Endothelial cell (in vitro differentiated cells): ENCODE measurements at regions not wholly inside any gene's neighbourhood (a gene's known extent, or its start where the extent isn't known, plus 50 kb on each side); places are given as distances from the start of the nearest gene placed in this dataset.

Experiments used
- DNase-seq: peaks from one replicate; pipeline ENCODE4 v3.0.0; 2021; ENCODE audit warnings: low spot score
- H3K27ac Mint-ChIP-seq: one replicate; pipeline ENCODE4 v1.8.0; 2021; ENCODE audit warnings: mixed read lengths, inconsistent platforms; ENCODE audit not compliant: unreplicated experiment
- H3K27me3 Mint-ChIP-seq: one replicate; pipeline ENCODE4 v1.8.0; 2021; ENCODE audit warnings: mild to moderate bottlenecking, moderate library complexity, mixed read lengths, inconsistent platforms; ENCODE audit not compliant: unreplicated experiment
- H3K36me3 Mint-ChIP-seq: one replicate; pipeline ENCODE4 v1.8.0; 2021; ENCODE audit warnings: mild to moderate bottlenecking, low read depth, mixed read lengths, inconsistent platforms; ENCODE audit not compliant: unreplicated experiment
- H3K4me1 Mint-ChIP-seq: one replicate; pipeline ENCODE4 v1.8.0; 2021; ENCODE audit warnings: mild to moderate bottlenecking, mixed read lengths, inconsistent platforms; ENCODE audit not compliant: unreplicated experiment
- H3K4me3 Mint-ChIP-seq: one replicate; pipeline ENCODE4 v1.8.0; 2021; ENCODE audit warnings: mild to moderate bottlenecking, mixed read lengths, inconsistent platforms; ENCODE audit not compliant: unreplicated experiment
- H3K9me3 Mint-ChIP-seq: one replicate; pipeline ENCODE4 v1.8.0; 2021; ENCODE audit warnings: mixed read lengths, inconsistent platforms; ENCODE audit not compliant: unreplicated experiment
- TF ChIP-seq, protein P1 (sequence below): fragments of 200-600 bp; sonication (generic); IDR thresholded peaks from one replicate; pipeline ENCODE4 v1.5.0; 2021; ENCODE audit warnings: antibody characterized with exemption; ENCODE audit not compliant: unreplicated experiment

DNA sequence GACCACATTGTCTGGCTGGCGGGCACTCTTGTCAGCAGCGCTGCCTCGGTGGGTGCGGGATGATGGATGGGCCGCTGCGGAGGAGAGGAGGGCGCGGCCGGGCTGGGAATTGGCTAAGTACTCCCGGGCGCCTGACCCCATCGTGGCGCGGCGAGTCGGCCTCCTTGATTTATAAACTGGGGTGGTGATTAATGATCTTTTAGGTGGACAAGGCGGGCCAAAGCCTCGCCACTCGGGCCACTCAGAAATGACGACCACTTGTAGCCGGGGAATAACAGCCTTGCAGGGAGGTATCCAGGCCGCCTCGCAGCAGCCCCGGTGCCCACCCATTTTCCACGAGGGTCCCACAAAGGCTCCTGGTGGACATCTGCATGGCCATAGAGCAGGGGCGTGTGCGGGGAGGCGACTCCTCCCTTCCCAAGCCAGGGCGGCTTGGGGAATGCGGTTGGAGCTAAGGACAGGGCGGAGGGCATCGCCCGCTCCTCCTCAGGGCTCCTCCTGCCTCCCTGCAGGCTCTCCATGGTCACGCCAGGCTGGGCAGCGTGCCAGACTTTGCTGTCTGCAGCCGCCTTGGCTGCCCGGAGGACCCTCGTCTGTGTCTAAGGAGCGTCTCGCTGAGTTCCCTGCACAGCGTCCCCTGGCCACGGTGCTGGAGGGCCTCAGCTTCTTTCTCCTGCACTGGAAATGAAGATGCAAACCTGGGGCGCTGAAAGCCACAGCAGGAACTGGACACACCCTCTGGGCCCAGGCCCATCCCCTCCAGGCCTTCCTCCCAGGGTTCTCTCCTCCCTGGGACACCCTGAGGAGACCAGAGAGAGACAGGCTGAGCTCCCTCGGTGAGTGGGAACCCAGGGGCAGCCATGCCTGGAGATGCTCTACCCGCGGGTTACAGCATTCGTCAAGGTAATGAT lies 287.4 kb upstream of the IRX4 start:
- Mint-ChIP-seq H3K9me3 (peaks cover 4% of the 10 kb centered on the region), H3K27me3 (no peaks in the 10 kb centered on the region), H3K27ac (no peak overlapping the region), H3K4me3 (no peak overlapping the region), H3K36me3 (no peaks in the 10 kb centered on the region), H3K4me1 (no peaks in the 10 kb centered on the region)
- no peak for DNase-seq
- TF ChIP-seq, protein P1, sequence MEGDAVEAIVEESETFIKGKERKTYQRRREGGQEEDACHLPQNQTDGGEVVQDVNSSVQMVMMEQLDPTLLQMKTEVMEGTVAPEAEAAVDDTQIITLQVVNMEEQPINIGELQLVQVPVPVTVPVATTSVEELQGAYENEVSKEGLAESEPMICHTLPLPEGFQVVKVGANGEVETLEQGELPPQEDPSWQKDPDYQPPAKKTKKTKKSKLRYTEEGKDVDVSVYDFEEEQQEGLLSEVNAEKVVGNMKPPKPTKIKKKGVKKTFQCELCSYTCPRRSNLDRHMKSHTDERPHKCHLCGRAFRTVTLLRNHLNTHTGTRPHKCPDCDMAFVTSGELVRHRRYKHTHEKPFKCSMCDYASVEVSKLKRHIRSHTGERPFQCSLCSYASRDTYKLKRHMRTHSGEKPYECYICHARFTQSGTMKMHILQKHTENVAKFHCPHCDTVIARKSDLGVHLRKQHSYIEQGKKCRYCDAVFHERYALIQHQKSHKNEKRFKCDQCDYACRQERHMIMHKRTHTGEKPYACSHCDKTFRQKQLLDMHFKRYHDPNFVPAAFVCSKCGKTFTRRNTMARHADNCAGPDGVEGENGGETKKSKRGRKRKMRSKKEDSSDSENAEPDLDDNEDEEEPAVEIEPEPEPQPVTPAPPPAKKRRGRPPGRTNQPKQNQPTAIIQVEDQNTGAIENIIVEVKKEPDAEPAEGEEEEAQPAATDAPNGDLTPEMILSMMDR = no peak

DNA sequence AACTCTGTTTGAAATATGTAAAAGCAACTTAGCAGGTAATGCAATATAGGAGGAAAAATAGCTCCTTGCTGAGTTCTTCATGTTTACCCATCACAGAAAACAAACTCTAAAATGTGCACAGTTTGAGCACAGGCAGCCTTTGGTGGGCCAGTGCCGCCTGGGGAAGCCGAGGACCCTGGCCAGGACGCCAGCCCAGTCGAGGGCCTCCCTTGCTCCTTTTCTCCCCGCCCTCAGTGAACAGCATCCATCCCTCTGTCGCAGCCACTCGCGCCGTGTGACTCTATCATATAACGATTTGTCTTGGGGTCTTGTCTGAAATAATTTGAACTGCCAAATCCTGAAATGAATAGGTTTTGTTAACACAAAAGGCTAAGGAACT lies 286.7 kb upstream of the IRX4 start:
- TF ChIP-seq, protein P1 = no peak
- Mint-ChIP-seq H3K27ac (no peak overlapping the region), H3K27me3 (no peaks in the 10 kb centered on the region), H3K4me1 (no peaks in the 10 kb centered on the region), H3K4me3 (no peak overlapping the region), H3K9me3 (peaks cover 4% of the 10 kb centered on the region), H3K36me3 (no peaks in the 10 kb centered on the region)
- no peak for DNase-seq

DNA sequence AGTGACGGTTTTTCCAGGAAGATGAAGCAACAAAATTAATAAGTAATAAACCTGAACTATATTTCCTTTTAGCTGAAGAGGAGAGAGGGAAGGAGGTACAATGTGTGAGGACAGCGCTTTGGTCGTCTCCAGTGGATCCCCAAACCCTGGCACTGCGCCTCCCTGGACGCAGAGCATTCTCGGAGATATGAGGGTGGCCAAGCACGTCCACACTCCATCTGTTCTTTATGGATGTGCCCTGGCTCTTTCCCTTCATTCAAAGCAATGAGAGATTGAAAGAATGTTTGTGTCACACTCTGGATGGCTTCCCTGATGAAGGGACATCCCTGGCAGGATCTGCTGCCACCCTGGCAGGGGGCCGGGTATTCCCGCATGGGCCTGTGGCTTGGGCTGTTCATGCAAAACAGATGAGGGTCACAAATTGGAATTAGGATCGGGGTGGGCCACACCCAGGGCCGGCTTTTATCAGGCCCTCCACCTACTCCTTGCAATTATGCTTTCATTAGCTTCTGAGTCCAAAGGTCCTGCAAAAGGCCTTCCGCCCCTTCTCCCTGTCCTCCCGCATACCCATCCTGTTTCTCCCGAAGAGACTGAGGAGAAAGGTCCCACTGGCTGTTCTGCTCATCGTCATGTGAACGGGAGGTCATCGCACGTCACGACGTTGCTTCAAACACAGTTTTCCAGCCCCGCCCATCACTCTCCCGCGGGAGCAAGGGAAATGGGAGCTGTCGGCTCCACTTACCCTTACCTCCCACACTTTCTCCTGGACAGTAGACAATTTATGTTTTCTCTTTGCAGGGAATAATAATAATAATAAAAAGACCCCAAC lies 286.1 kb upstream of the IRX4 start:
- TF ChIP-seq, protein P1 = no peak
- Mint-ChIP-seq H3K27ac (no peak overlapping the region), H3K9me3 (peaks cover 4% of the 10 kb centered on the region), H3K4me3 (no peak overlapping the region), H3K36me3 (no peaks in the 10 kb centered on the region), H3K4me1 (peaks cover 2% of the 10 kb centered on the region), H3K27me3 (no peaks in the 10 kb centered on the region)
- no peak for DNase-seq

DNA sequence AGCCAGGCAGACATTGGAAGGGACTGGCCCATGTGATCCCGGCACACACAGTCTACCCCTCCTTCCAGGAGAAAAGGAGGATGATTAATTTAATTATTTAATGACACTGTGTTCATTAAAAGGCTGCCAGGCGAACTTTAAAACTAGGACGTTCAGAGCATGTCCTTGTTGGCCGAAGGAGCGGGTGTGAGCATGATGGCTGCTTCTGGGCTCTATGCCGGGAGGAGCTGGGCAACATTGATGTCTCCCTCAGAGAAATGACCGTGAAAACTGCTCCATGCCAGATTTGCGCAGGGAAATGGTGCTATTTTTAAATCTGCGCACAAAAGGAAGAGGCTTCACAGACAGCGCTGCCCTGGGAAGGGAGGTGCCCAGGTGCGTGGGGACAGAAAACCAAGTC lies 284.9 kb upstream of the IRX4 start:
- Mint-ChIP-seq H3K36me3 (no peaks in the 10 kb centered on the region), H3K4me3 (no peak overlapping the region), H3K27ac (no peak overlapping the region), H3K4me1 (peaks cover 2% of the 10 kb centered on the region), H3K9me3 (peaks cover 4% of the 10 kb centered on the region), H3K27me3 (peaks cover 3% of the 10 kb centered on the region)
- DNase-seq = no peak
- TF ChIP-seq, protein P1 = no peak
